ENCODE measurements at regions not wholly inside any gene's neighbourhood (a gene's known extent, or its start where the extent isn't known, plus 50 kb on each side); places are given as distances from the start of the nearest gene placed in this dataset.
"Not testable (repeated sequence)": the region's sequence is repeated elsewhere in the genome, so short reads cannot be mapped to it uniquely, and the experiment has no call there.

- H3K27ac ChIP-seq (ENCODE audit: control insufficient read depth, insufficient read depth, low read length), result no peak overlapping the region
- H3K27me3 ChIP-seq (ENCODE audit: control insufficient read depth, extremely low read depth, insufficient read depth, low read length), result no peaks in the 10 kb centered on the region
- no peak overlapping the region for H3K9ac ChIP-seq (ENCODE audit: control insufficient read depth, extremely low read depth, insufficient read depth, low read length)
- H3K4me2 ChIP-seq (ENCODE audit: control insufficient read depth, extremely low read depth, insufficient read depth, low read depth, low read length), result no peak overlapping the region
- H3K36me3 ChIP-seq (ENCODE audit: control insufficient read depth in 2 of 2, extremely low read depth in 1 of 2, insufficient read depth in 2 of 2, low read length in 2 of 2), result no peaks in the 10 kb centered on the region
- no peaks in the 10 kb centered on the region for H3K9me3 ChIP-seq (ENCODE audit: control insufficient read depth, low read depth, low read length)
- no peak overlapping the region for H3K4me3 ChIP-seq (ENCODE audit: control insufficient read depth in 2 of 3, extremely low read depth in 1 of 3, insufficient read depth in 2 of 3, low read depth in 1 of 3, low read length in 3 of 3)
- dilution Hi-C loops (cut with MboI; ENCODE audit: extremely low pct_ligation_motif_present, low sequenced_read_pairs), result no loop called here
- H3K79me2 ChIP-seq (ENCODE audit: control insufficient read depth, insufficient read depth, low read length), result no peaks in the 10 kb centered on the region
- H2AFZ ChIP-seq (ENCODE audit: control insufficient read depth, low read length), result no peak overlapping the region
- H3K9me1 ChIP-seq (ENCODE audit: control insufficient read depth, extremely low read depth, insufficient read depth, low read length), result no peaks in the 10 kb centered on the region
- no peaks in the 10 kb centered on the region for H4K20me1 ChIP-seq (ENCODE audit: control insufficient read depth, extremely low read depth, insufficient read depth, low read length)
- DNase-seq (ENCODE audit: low read depth, low spot score), result no peak
- H3K4me1 ChIP-seq (ENCODE audit: control insufficient read depth, extremely low read depth, insufficient read depth, low read length), result no peaks in the 10 kb centered on the region
- TF ChIP-seq EZH2 (IDR thresholded peaks at IDR 0.05; ENCODE audit: low read length) (no peak), CTCF (optimal IDR thresholded peaks at IDR 0.05 in 1 of 3, IDR thresholded peaks at IDR 0.05 in 1 of 3, conservative IDR thresholded peaks at IDR 0.05 in 1 of 3; ENCODE audit: extremely low read depth in 1 of 3, insufficient read depth in 2 of 3, low read length in 3 of 3) (no peak)
- no peak for FAIRE-seq
These were observed 496.0 kb upstream of the LARGE1 start for GRCh38 chr22:34416022-34416860.

- H3K27me3 ChIP-seq (ENCODE audit: control insufficient read depth, extremely low read depth, insufficient read depth, low read length); dilution Hi-C loops (cut with MboI; ENCODE audit: extremely low pct_ligation_motif_present, low sequenced_read_pairs); H3K4me1 ChIP-seq (ENCODE audit: control insufficient read depth, extremely low read depth, insufficient read depth, low read length); H3K9ac ChIP-seq (ENCODE audit: control insufficient read depth, extremely low read depth, insufficient read depth, low read length); FAIRE-seq; H3K4me2 ChIP-seq (ENCODE audit: control insufficient read depth, extremely low read depth, insufficient read depth, low read depth, low read length); H3K36me3 ChIP-seq (ENCODE audit: control insufficient read depth in 2 of 2, extremely low read depth in 1 of 2, insufficient read depth in 2 of 2, low read length in 2 of 2); H3K27ac ChIP-seq (ENCODE audit: control insufficient read depth, insufficient read depth, low read length); H3K79me2 ChIP-seq (ENCODE audit: control insufficient read depth, insufficient read depth, low read length); H3K9me3 ChIP-seq (ENCODE audit: control insufficient read depth, low read depth, low read length); H3K4me3 ChIP-seq (ENCODE audit: control insufficient read depth in 2 of 3, extremely low read depth in 1 of 3, insufficient read depth in 2 of 3, low read depth in 1 of 3, low read length in 3 of 3); DNase-seq (ENCODE audit: low read depth, low spot score); H3K9me1 ChIP-seq (ENCODE audit: control insufficient read depth, extremely low read depth, insufficient read depth, low read length); H2AFZ ChIP-seq (ENCODE audit: control insufficient read depth, low read length); H4K20me1 ChIP-seq (ENCODE audit: control insufficient read depth, extremely low read depth, insufficient read depth, low read length): not testable (repeated sequence)
These were observed 502.7 kb upstream of the LARGE1 start for GRCh38 chr22:34422948-34423347.

- Histone ChIP-seq H3K4me2 (ENCODE audit: control insufficient read depth, extremely low read depth, insufficient read depth, low read depth, low read length) (no peak overlapping the region), H3K9ac (ENCODE audit: control insufficient read depth, extremely low read depth, insufficient read depth, low read length) (no peak overlapping the region), H4K20me1 (ENCODE audit: control insufficient read depth, extremely low read depth, insufficient read depth, low read length) (no peaks in the 10 kb centered on the region), H3K9me3 (ENCODE audit: control insufficient read depth, low read depth, low read length) (no peaks in the 10 kb centered on the region), H3K9me1 (ENCODE audit: control insufficient read depth, extremely low read depth, insufficient read depth, low read length) (no peaks in the 10 kb centered on the region), H2AFZ (ENCODE audit: control insufficient read depth, low read length) (no peak overlapping the region), H3K79me2 (ENCODE audit: control insufficient read depth, insufficient read depth, low read length) (no peaks in the 10 kb centered on the region), H3K27me3 (ENCODE audit: control insufficient read depth, extremely low read depth, insufficient read depth, low read length) (no peaks in the 10 kb centered on the region), H3K36me3 (ENCODE audit: control insufficient read depth in 2 of 2, extremely low read depth in 1 of 2, insufficient read depth in 2 of 2, low read length in 2 of 2) (no peaks in the 10 kb centered on the region), H3K4me3 (ENCODE audit: control insufficient read depth in 2 of 3, extremely low read depth in 1 of 3, insufficient read depth in 2 of 3, low read depth in 1 of 3, low read length in 3 of 3) (no peak overlapping the region), H3K4me1 (ENCODE audit: control insufficient read depth, extremely low read depth, insufficient read depth, low read length) (peaks cover 32% of the 10 kb centered on the region), H3K27ac (ENCODE audit: control insufficient read depth, insufficient read depth, low read length) (peak overlapping the region; percentile 22)
- DNase-seq (ENCODE audit: low read depth, low spot score) (peak; percentile 40), FAIRE-seq (peak; percentile 46)
- dilution Hi-C loops (cut with MboI; ENCODE audit: extremely low pct_ligation_motif_present, low sequenced_read_pairs), result no loop called here
- TF ChIP-seq EZH2 (IDR thresholded peaks at IDR 0.05; ENCODE audit: low read length) (no peak), CTCF (optimal IDR thresholded peaks at IDR 0.05 in 1 of 3, IDR thresholded peaks at IDR 0.05 in 1 of 3, conservative IDR thresholded peaks at IDR 0.05 in 1 of 3; ENCODE audit: extremely low read depth in 1 of 3, insufficient read depth in 2 of 3, low read length in 3 of 3) (no peak)
These were observed 507.2 kb upstream of the LARGE1 start for GRCh38 chr22:34427436-34427835.

Data from keratinocyte (primary cell).